ENCODE measurements at regions not wholly inside any gene's neighbourhood (a gene's known extent, or its start where the extent isn't known, plus 50 kb on each side); places are given as distances from the start of the nearest gene placed in this dataset.
A peak's percentile ranks its signal among the peaks of the same experiment; 100 is the strongest.

GRCh38 chr19:29323021-29323430, 110.1 kb upstream of the UQCRFS1 start:
- no peak for DNase-seq (ENCODE audit: low read depth)

- DNase-seq (ENCODE audit: low read depth) = no peak
Measured at GRCh38 chr19:29323440-29324290, 110.7 kb upstream of the UQCRFS1 start.

- no peak for DNase-seq (ENCODE audit: low read depth)
Measured at GRCh38 chr19:29324291-29324680, 111.3 kb upstream of the UQCRFS1 start.

- DNase-seq (ENCODE audit: low read depth) = no peak
Measured at GRCh38 chr19:29324717-29325116, 111.8 kb upstream of the UQCRFS1 start.

- DNase-seq (ENCODE audit: low read depth) = no peak
Measured at GRCh38 chr19:29325241-29325975, 112.5 kb upstream of the UQCRFS1 start.

GRCh38 chr19:29326351-29326750, 113.4 kb upstream of the UQCRFS1 start:
- peak; percentile 44 for DNase-seq (ENCODE audit: low read depth)

GRCh38 chr19:29326849-29327840, 114.2 kb upstream of the UQCRFS1 start:
- no peak for DNase-seq (ENCODE audit: low read depth)

GRCh38 chr19:29328586-29328985, 115.6 kb upstream of the UQCRFS1 start:
- DNase-seq (ENCODE audit: low read depth) = no peak

- peak; percentile 52 for DNase-seq (ENCODE audit: low read depth)
Measured at GRCh38 chr19:29329460-29330134, 116.6 kb upstream of the UQCRFS1 start.

GRCh38 chr19:29336425-29336824, 123.5 kb upstream of the UQCRFS1 start:
- no peak for DNase-seq (ENCODE audit: low read depth)

GRCh38 chr19:29337029-29337428, 124.1 kb upstream of the UQCRFS1 start:
- DNase-seq (ENCODE audit: low read depth) = no peak

- no peak for DNase-seq (ENCODE audit: low read depth)
Measured at GRCh38 chr19:29338480-29338879, 125.5 kb upstream of the UQCRFS1 start.

- DNase-seq (ENCODE audit: low read depth) = no peak
Measured at GRCh38 chr19:29342721-29343120, 129.8 kb upstream of the UQCRFS1 start.

- no peak for DNase-seq (ENCODE audit: low read depth)
Measured at GRCh38 chr19:29364224-29364726, 151.3 kb upstream of the UQCRFS1 start.

GRCh38 chr19:29364999-29365398, 152.0 kb upstream of the UQCRFS1 start:
- no peak for DNase-seq (ENCODE audit: low read depth)

- no peak for DNase-seq (ENCODE audit: low read depth)
Measured at GRCh38 chr19:29365836-29366417, 153.0 kb upstream of the UQCRFS1 start.

GRCh38 chr19:29366757-29367156, 153.8 kb upstream of the UQCRFS1 start:
- DNase-seq (ENCODE audit: low read depth) = no peak

- no peak for DNase-seq (ENCODE audit: low read depth)
Measured at GRCh38 chr19:29367791-29368222, 154.9 kb upstream of the UQCRFS1 start.

GRCh38 chr19:29370276-29370675, 155.5 kb upstream of the VSTM2B start:
- DNase-seq (ENCODE audit: low read depth) = no peak
